ENCODE measurements at regions not wholly inside any gene's neighbourhood (a gene's known extent, or its start where the extent isn't known, plus 50 kb on each side); places are given as distances from the start of the nearest gene placed in this dataset.

GRCh38 chr18:60259052-60259681 is 113.4 kb downstream of the MC4R start:
- H3K36me3 ChIP-seq: no peaks in the 10 kb centered on the region
- H3K9me3 ChIP-seq: peaks cover 0 to 4% (median 0%) of the 10 kb centered on the region in 12 donors
- WGBS, 4 donors: 73 to 77% (median 74%) methylated on average over 6 of the region's 6 CpGs
- intact Hi-C loops (cut with DNase I): no loop called here
- DNase-seq (no peak), ATAC-seq (no peak)
- H3K27ac ChIP-seq: no peak overlapping the region
- no peak overlapping the region for H3K4me3 ChIP-seq
- H3K27me3 ChIP-seq: no peaks in the 10 kb centered on the region
- TF ChIP-seq POLR2A (IDR thresholded peaks at IDR 0.05): no peak
- no peak for TF ChIP-seq CTCF (IDR thresholded peaks at IDR 0.05)
- no peaks in the 10 kb centered on the region for H3K4me1 ChIP-seq

- intact Hi-C loops (cut with DNase I): no loop called here
- 88 to 95% (median 91%) methylated on average over 8 of the region's 8 CpGs for WGBS, 4 donors
These were observed 123.2 kb downstream of the MC4R start for GRCh38 chr18:60249388-60249787.

GRCh38 chr18:60248336-60249330 is 123.9 kb downstream of the MC4R start:
- TF ChIP-seq POLR2A (IDR thresholded peaks at IDR 0.05) (no peak), CTCF (IDR thresholded peaks at IDR 0.05) (no peak)
- H3K9me3 ChIP-seq: no peaks in the 10 kb centered on the region
- intact Hi-C loops (cut with DNase I): no loop called here

More at GRCh38 chr18:60249388-60249787, 123.2 kb downstream of the MC4R start:
- H3K4me3 ChIP-seq: no peak overlapping the region
- no peaks in the 10 kb centered on the region for H3K9me3 ChIP-seq
- H3K27ac ChIP-seq: no peak overlapping the region
- H3K27me3 ChIP-seq: no peaks in the 10 kb centered on the region
- ATAC-seq: no peak
- TF ChIP-seq POLR2A (IDR thresholded peaks at IDR 0.05) (no peak), CTCF (IDR thresholded peaks at IDR 0.05) (no peak)
- H3K36me3 ChIP-seq: no peaks in the 10 kb centered on the region
- DNase-seq: no peak
- H3K4me1 ChIP-seq: no peaks in the 10 kb centered on the region

GRCh38 chr18:60247103-60247502 is 125.5 kb downstream of the MC4R start:
- no peak for TF ChIP-seq CTCF (IDR thresholded peaks at IDR 0.05)
- no peak for TF ChIP-seq POLR2A (IDR thresholded peaks at IDR 0.05)
- H3K9me3 ChIP-seq: no peaks in the 10 kb centered on the region
- H3K36me3 ChIP-seq: no peaks in the 10 kb centered on the region
- DNase-seq: no peak
- H3K4me1 ChIP-seq: no peaks in the 10 kb centered on the region
- no peak for ATAC-seq
- H3K27ac ChIP-seq: no peak overlapping the region
- intact Hi-C loops (cut with DNase I): no loop called here
- no peaks in the 10 kb centered on the region for H3K27me3 ChIP-seq
- 63 to 74% (median 71%) methylated on average over 3 of the region's 3 CpGs for WGBS, 4 donors
- no peak overlapping the region for H3K4me3 ChIP-seq

More at GRCh38 chr18:60248336-60249330, 123.9 kb downstream of the MC4R start:
- Histone ChIP-seq H3K27me3 (no peaks in the 10 kb centered on the region), H3K36me3 (no peaks in the 10 kb centered on the region), H3K4me1 (no peaks in the 10 kb centered on the region), H3K27ac (no peak overlapping the region), H3K4me3 (no peak overlapping the region)
- no peak for DNase-seq
- ATAC-seq: no peak
- WGBS, 4 donors: 74 to 86% (median 77%) methylated on average over 2 of the region's 2 CpGs

All from heart left ventricle (tissue), 16 donors.